Spleen (tissue), 7 donors: ENCODE measurements at regions not wholly inside any gene's neighbourhood (a gene's known extent, or its start where the extent isn't known, plus 50 kb on each side); places are given as distances from the start of the nearest gene placed in this dataset.
"Not testable (repeated sequence)": the region's sequence is repeated elsewhere in the genome, so short reads cannot be mapped to it uniquely, and the experiment has no call there.

ENCODE experiments used
- POLR2A ChIP-seq, 3 donors: fragments of 450-650 bp; IDR thresholded peaks; one replicate each; pipeline ENCODE4 v1.5.1; 2017; ENCODE audit warnings: antibody characterized with exemption in 3 of 3, mild to moderate bottlenecking in 1 of 3
- TF ChIP-seq, protein P1 (sequence below), 11 experiments: fragments of 200-600 bp in 7 of 11; fragments of 450-650 bp in 4 of 11; sonication (generic) in 4 of 11; IDR thresholded peaks in 8 of 11; conservative IDR thresholded peaks in 3 of 11; 1 replicate in 7 of 11; 2 replicates in 4 of 11; pipeline versions ENCODE4 v1.4.0 to v1.8.0; 2016 to 2021; ENCODE audit warnings: antibody characterized with exemption in 11 of 11, inconsistent platforms in 4 of 11, mild to moderate bottlenecking in 1 of 11
- donor health status: DM: no; HTN: no; CAD: no; lungs with moderate emphysema.
- donor health status: DM: no; HTN: no; CAD: no.
- donor health status: DM: no; HTN: no; CAD: no.

DNA sequence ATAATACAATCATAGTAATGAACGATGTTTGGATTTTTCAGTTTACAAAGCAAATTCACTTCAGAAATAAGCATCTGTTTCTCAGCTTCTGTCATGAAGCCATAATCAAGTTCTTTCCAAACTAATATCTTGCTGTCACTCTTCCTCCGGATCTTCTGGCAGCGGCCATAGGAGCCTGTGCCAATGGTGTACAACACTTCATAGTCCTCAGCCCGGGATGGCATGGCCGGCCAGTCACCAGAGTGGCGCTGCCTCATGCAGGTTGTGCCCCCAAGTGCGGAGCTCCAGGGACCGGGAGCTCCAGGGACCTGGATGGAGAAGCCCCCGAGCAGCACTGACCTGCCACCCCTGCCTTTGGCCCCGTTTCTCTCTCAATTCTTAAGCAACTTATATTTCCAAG lies 77.0 kb upstream of the POTEM start:
- TF ChIP-seq POLR2A (IDR thresholded peaks at IDR 0.05) = not testable (repeated sequence)
- TF ChIP-seq, protein P1, sequence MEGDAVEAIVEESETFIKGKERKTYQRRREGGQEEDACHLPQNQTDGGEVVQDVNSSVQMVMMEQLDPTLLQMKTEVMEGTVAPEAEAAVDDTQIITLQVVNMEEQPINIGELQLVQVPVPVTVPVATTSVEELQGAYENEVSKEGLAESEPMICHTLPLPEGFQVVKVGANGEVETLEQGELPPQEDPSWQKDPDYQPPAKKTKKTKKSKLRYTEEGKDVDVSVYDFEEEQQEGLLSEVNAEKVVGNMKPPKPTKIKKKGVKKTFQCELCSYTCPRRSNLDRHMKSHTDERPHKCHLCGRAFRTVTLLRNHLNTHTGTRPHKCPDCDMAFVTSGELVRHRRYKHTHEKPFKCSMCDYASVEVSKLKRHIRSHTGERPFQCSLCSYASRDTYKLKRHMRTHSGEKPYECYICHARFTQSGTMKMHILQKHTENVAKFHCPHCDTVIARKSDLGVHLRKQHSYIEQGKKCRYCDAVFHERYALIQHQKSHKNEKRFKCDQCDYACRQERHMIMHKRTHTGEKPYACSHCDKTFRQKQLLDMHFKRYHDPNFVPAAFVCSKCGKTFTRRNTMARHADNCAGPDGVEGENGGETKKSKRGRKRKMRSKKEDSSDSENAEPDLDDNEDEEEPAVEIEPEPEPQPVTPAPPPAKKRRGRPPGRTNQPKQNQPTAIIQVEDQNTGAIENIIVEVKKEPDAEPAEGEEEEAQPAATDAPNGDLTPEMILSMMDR (IDR thresholded peaks at IDR 0.05 in 8 of 11, conservative IDR thresholded peaks at IDR 0.05 in 3 of 11) = not testable (repeated sequence)
